Panc1 (cell line): ENCODE measurements at regions not wholly inside any gene's neighbourhood (a gene's known extent, or its start where the extent isn't known, plus 50 kb on each side); places are given as distances from the start of the nearest gene placed in this dataset.

Experiments
- ATAC-seq: fragments of 200-7000 bp; cut with Tn5 transposase; 2 replicates; pipeline ENCODE4 v1.9.1; 2020; ENCODE audit warnings: mild to moderate bottlenecking, moderate library complexity
- BruUV-seq: library from RNA; stranded (reverse); fragments of 400-500 nt; replicated peaks from 2 replicates; lab custom pipeline; 2021; lab: Mats Ljungman, UMichigan
- CTCF ChIA-PET: fragments of 300-600 bp; sonication (Branson Sonifier 250); formaldehyde crosslinking; loops from one replicate; lab custom pipeline; 2022; ENCODE audit warnings: antibody characterized with exemption; lab: Charles Lee
- POLR2A ChIA-PET: fragments of 300-600 bp; sonication (Branson Sonifier 250); formaldehyde crosslinking; loops from one replicate; lab custom pipeline; 2022; ENCODE audit warnings: antibody characterized with exemption; lab: Charles Lee
- DNase-seq: peaks from one replicate; pipeline ENCODE4 v3.0.0-alpha.2; 2010; ENCODE audit warnings: low read depth, low spot score
- H3K27ac ChIP-seq: 2 replicates; pipeline ENCODE4 v1.5.1; 2011; ENCODE audit warnings: mild to moderate bottlenecking, low read length, inconsistent platforms
- H3K27me3 ChIP-seq: fragments of 200-500 bp; sonication (Bioruptor generic); 2 replicates; pipeline ENCODE4 v1.6.0; 2014; ENCODE audit warnings: low read length, inconsistent platforms; ENCODE audit not compliant: control insufficient read depth, insufficient read depth
- H3K36me3 ChIP-seq: fragments of 200-500 bp; sonication (Bioruptor generic); 2 replicates; pipeline ENCODE4 v1.5.1; 2014; ENCODE audit warnings: inconsistent platforms, mild to moderate bottlenecking, low read length, moderate library complexity; ENCODE audit not compliant: control insufficient read depth, insufficient read depth
- H3K4me1 ChIP-seq: 2 replicates; pipeline ENCODE4 v1.5.1; 2011; ENCODE audit warnings: inconsistent platforms, mild to moderate bottlenecking, low read length, moderate library complexity; ENCODE audit not compliant: control insufficient read depth, insufficient read depth
- H3K4me3 ChIP-seq, 2 experiments: 2 replicates each; pipeline ENCODE4 v1.5.1; 2011 to 2012; ENCODE audit warnings: low read depth in 2 of 2, low read length in 2 of 2, mild to moderate bottlenecking in 2 of 2, inconsistent platforms in 1 of 2, moderate library complexity in 1 of 2
- H3K9me3 ChIP-seq: fragments of 200-500 bp; sonication (Bioruptor generic); 2 replicates; pipeline ENCODE4 v1.5.1; 2014; ENCODE audit warnings: low read depth, mild to moderate bottlenecking, inconsistent platforms, low read length, moderate library complexity; ENCODE audit not compliant: control insufficient read depth, insufficient read depth
- POLR2AphosphoS5 ChIP-seq: IDR thresholded peaks from 2 replicates; pipeline ENCODE4 v1.6.1; 2012; ENCODE audit warnings: mild to moderate bottlenecking, low read depth, low read length, moderate library complexity
- SIN3A ChIP-seq: IDR thresholded peaks from 2 replicates; pipeline ENCODE4 v1.6.1; 2012; ENCODE audit warnings: low read depth, mild to moderate bottlenecking, low read length, moderate library complexity, borderline replicate concordance; ENCODE audit not compliant: insufficient read depth
- TCF7L2 ChIP-seq: IDR thresholded peaks from 2 replicates; pipeline ENCODE4 v1.6.1; 2011; ENCODE audit warnings: mild to moderate bottlenecking, low read depth, low read length, inconsistent platforms
- in situ Hi-C: cut with HindIII; loops from 2 replicates; pipeline ENCODE4 v1.10.0; 2016; ENCODE audit warnings: low sequenced_read_pairs, low pct_unique_long_range_greater_than_20kb
- intact Hi-C: fragments of 100-400 bp; cut with micrococcal nuclease; formaldehyde crosslinking; loops from one replicate; pipeline ENCODE4 v1.10.0; 2022; ENCODE audit not compliant: unreplicated experiment
- TF ChIP-seq, protein P1 (sequence below), 2 experiments: IDR thresholded peaks; 2 replicates each; pipeline ENCODE4 v1.6.1; 2011 to 2012; ENCODE audit warnings: low read depth in 2 of 2, control low read depth in 1 of 2, low read length in 1 of 2, mild to moderate bottlenecking in 1 of 2, moderate library complexity in 1 of 2; ENCODE audit not compliant: insufficient read depth in 1 of 2
- TF ChIP-seq, protein P2 (sequence below): fragments of 450-650 bp; IDR thresholded peaks from 2 replicates; pipeline ENCODE4 v1.5.1; 2017; ENCODE audit warnings: mild to moderate bottlenecking

DNA sequence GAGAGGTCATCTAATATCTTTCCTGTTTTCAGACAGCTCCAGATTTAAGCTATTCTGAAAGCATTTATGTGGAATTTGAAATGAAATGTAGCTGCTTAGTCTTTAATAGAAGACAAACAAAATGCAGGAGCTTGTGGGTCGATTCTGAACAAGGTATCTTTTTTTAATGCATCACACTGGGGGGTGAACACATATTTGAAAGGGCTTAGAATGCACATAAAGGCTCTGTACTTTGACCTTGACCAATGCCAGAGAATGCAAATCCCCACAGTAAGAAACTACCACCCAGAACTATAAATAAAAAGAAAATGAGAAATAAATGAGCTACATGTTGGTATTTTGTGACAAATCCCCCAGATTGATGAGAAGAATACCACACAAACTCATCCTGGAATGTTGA, 489.3 kb downstream of the PIK3C3 start:
- no peaks in the 10 kb centered on the region for H3K27me3 ChIP-seq
- in situ Hi-C loops (no loop called here), intact Hi-C loops (no loop called here)
- H3K36me3 ChIP-seq = no peaks in the 10 kb centered on the region
- no TSS peak for BruUV-seq
- ATAC-seq = no peak
- ChIA-PET POLR2A (no interaction called here), CTCF (no interaction called here)
- H3K9me3 ChIP-seq = no peaks in the 10 kb centered on the region
- TF ChIP-seq, protein P1, sequence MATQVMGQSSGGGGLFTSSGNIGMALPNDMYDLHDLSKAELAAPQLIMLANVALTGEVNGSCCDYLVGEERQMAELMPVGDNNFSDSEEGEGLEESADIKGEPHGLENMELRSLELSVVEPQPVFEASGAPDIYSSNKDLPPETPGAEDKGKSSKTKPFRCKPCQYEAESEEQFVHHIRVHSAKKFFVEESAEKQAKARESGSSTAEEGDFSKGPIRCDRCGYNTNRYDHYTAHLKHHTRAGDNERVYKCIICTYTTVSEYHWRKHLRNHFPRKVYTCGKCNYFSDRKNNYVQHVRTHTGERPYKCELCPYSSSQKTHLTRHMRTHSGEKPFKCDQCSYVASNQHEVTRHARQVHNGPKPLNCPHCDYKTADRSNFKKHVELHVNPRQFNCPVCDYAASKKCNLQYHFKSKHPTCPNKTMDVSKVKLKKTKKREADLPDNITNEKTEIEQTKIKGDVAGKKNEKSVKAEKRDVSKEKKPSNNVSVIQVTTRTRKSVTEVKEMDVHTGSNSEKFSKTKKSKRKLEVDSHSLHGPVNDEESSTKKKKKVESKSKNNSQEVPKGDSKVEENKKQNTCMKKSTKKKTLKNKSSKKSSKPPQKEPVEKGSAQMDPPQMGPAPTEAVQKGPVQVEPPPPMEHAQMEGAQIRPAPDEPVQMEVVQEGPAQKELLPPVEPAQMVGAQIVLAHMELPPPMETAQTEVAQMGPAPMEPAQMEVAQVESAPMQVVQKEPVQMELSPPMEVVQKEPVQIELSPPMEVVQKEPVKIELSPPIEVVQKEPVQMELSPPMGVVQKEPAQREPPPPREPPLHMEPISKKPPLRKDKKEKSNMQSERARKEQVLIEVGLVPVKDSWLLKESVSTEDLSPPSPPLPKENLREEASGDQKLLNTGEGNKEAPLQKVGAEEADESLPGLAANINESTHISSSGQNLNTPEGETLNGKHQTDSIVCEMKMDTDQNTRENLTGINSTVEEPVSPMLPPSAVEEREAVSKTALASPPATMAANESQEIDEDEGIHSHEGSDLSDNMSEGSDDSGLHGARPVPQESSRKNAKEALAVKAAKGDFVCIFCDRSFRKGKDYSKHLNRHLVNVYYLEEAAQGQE (IDR thresholded peaks at IDR 0.05; ENCODE audit: insufficient read depth in 1 of 2, low read depth in 2 of 2, low read length in 1 of 2) = no peak
- no peak for TF ChIP-seq TCF7L2
- no peak for TF ChIP-seq POLR2AphosphoS5
- TF ChIP-seq SIN3A = no peak
- TF ChIP-seq, protein P2, sequence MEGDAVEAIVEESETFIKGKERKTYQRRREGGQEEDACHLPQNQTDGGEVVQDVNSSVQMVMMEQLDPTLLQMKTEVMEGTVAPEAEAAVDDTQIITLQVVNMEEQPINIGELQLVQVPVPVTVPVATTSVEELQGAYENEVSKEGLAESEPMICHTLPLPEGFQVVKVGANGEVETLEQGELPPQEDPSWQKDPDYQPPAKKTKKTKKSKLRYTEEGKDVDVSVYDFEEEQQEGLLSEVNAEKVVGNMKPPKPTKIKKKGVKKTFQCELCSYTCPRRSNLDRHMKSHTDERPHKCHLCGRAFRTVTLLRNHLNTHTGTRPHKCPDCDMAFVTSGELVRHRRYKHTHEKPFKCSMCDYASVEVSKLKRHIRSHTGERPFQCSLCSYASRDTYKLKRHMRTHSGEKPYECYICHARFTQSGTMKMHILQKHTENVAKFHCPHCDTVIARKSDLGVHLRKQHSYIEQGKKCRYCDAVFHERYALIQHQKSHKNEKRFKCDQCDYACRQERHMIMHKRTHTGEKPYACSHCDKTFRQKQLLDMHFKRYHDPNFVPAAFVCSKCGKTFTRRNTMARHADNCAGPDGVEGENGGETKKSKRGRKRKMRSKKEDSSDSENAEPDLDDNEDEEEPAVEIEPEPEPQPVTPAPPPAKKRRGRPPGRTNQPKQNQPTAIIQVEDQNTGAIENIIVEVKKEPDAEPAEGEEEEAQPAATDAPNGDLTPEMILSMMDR = no peak
- no peak overlapping the region for H3K4me3 ChIP-seq
- no peak for DNase-seq
- no peak overlapping the region for H3K27ac ChIP-seq
- no peaks in the 10 kb centered on the region for H3K4me1 ChIP-seq

DNA sequence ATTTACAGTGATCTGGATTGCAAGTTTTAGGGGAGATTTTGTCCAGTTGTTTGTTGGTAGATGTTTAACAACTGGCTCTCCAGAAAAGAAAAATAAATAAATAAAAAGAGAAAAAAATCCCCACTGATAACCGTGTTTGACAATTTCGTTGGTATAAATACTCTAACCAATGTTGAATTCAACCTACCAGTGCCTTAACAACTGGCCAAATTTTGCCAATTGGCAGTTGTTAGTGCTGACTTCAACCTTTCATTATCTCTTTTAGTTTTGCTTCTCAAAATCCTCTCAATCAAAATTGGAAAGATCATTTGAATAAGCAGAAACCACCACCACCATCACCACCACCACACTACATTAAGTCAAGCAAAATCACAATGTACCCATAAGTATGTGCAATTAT, 490.3 kb downstream of the PIK3C3 start:
- ChIA-PET POLR2A (no interaction called here), CTCF (no interaction called here)
- Histone ChIP-seq H3K4me3 (no peak overlapping the region), H3K9me3 (no peaks in the 10 kb centered on the region), H3K4me1 (no peaks in the 10 kb centered on the region), H3K36me3 (no peaks in the 10 kb centered on the region), H3K27ac (no peak overlapping the region), H3K27me3 (no peaks in the 10 kb centered on the region)
- intact Hi-C loops = no loop called here
- ATAC-seq (no peak), DNase-seq (no peak)
- BruUV-seq = no TSS peak
- in situ Hi-C loops = no loop called here
- TF ChIP-seq, protein P1 (IDR thresholded peaks at IDR 0.05; ENCODE audit: insufficient read depth in 1 of 2, low read depth in 2 of 2, low read length in 1 of 2) = no peak
- TF ChIP-seq SIN3A = no peak
- TF ChIP-seq TCF7L2 = no peak
- TF ChIP-seq, protein P2 = no peak
- no peak for TF ChIP-seq POLR2AphosphoS5
